Mesodermal cell (in vitro differentiated cells): ENCODE measurements at regions not wholly inside any gene's neighbourhood (a gene's known extent, or its start where the extent isn't known, plus 50 kb on each side); places are given as distances from the start of the nearest gene placed in this dataset.

ENCODE experiments used
- H3K27ac ChIP-seq: 2 replicates; pipeline ENCODE4 v1.7.0; 2013; ENCODE audit warnings: mild to moderate bottlenecking, low read depth, low read length, moderate library complexity; ENCODE audit not compliant: severe bottlenecking
- H3K36me3 ChIP-seq: 2 replicates; pipeline ENCODE4 v1.7.1; 2013; ENCODE audit warnings: mild to moderate bottlenecking, low read length, moderate library complexity; ENCODE audit not compliant: control insufficient read depth, insufficient read depth
- H3K4me1 ChIP-seq: one replicate; pipeline ENCODE4 v1.7.1; 2013; ENCODE audit warnings: mild to moderate bottlenecking, low read length; ENCODE audit not compliant: insufficient read depth, control insufficient read depth, poor library complexity, severe bottlenecking
- H3K4me3 ChIP-seq: 2 replicates; pipeline ENCODE4 v1.7.0; 2013; ENCODE audit warnings: low read length, control low read depth, mild to moderate bottlenecking; ENCODE audit not compliant: insufficient read depth, poor library complexity, severe bottlenecking; ENCODE audit errors: extremely low read depth
- H3K9me3 ChIP-seq: 2 replicates; pipeline ENCODE4 v1.7.1; 2013; ENCODE audit warnings: mild to moderate bottlenecking, low read length, moderate library complexity; ENCODE audit not compliant: control insufficient read depth
- WGBS, 2 experiments: methylation state at CpG; one replicate each; pipeline ENCODE4 v1.1.5; 2013; ENCODE audit warnings: missing lambda C conversion rate in 2 of 2; ENCODE audit not compliant: insufficient coverage in 2 of 2; 5-methylcytosine and 5-hydroxymethylcytosine counted together

DNA sequence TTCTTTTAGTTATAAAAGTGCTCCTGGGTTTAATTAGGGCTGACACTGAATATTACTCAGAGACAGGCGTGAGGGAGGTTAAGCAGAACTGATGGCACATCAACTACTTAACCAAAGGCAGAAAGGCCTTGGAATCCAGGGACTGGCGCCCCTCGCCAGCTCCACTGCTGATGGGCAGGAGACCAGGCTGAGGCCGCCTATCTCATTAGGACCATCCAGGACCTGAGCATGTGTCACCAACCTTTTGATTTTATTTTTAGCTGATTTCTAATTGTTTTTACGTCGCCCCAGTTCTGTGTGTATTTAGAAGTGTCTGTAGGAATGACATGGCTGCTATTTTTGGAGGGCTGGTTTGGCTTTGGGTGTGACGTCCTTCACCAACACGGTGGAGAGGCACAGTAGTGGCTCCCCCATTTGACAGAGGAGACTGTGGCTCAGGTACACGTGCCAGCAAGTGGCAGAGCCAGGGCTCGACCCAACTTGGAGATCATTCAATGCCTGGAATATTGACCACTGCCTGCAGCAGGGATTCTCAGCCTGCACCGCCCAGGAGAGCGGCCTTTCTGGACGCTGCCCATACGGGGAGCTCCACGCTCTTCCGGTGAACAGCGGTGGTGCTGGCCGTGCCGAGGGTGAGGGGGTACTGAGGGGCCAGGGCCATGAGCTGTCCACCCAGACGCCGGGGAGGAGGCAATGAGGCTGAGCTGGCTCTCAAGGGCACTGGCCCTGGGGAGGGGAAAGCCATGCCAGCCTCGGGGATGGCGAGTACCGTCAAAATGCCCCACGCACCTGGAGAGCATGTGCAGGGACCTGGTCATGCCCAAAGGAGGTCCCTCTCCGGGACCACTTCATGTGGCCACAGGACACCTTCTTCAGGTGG lies 205.7 kb downstream of the ASB1 start:
- Histone ChIP-seq H3K4me1 (peaks cover 3% of the 10 kb centered on the region), H3K27ac (no peak overlapping the region), H3K4me3 (no peak overlapping the region), H3K9me3 (no peaks in the 10 kb centered on the region), H3K36me3 (no peaks in the 10 kb centered on the region)
- WGBS, 2 experiments = 92 to 96% methylated on average over 24 to 25 of the region's 26 CpGs

- Histone ChIP-seq H3K9me3 (no peaks in the 10 kb centered on the region), H3K4me3 (no peak overlapping the region), H3K36me3 (no peaks in the 10 kb centered on the region), H3K4me1 (peaks cover 3% of the 10 kb centered on the region), H3K27ac (no peak overlapping the region)
- WGBS, 2 experiments = 88 to 91% methylated on average over 19 to 38 of the region's 41 CpGs
Observed at GRCh38 chr2:238633426-238634328, 206.9 kb downstream of the ASB1 start.

GRCh38 chr2:238634701-238635357 lies 208.1 kb downstream of the ASB1 start:
- no peak overlapping the region for H3K27ac ChIP-seq

GRCh38 chr2:238635647-238636051 lies 208.9 kb downstream of the ASB1 start:
- 90 to 95% methylated on average over 2 to 3 of the region's 8 CpGs for WGBS, 2 experiments
- H3K36me3 ChIP-seq = no peaks in the 10 kb centered on the region
- peaks cover 3% of the 10 kb centered on the region for H3K4me1 ChIP-seq
- no peak overlapping the region for H3K4me3 ChIP-seq
- H3K9me3 ChIP-seq = no peaks in the 10 kb centered on the region
- H3K27ac ChIP-seq = no peak overlapping the region

More at GRCh38 chr2:238634701-238635357, 208.1 kb downstream of the ASB1 start:
- Histone ChIP-seq H3K9me3 (no peaks in the 10 kb centered on the region), H3K4me1 (peaks cover 3% of the 10 kb centered on the region), H3K36me3 (no peaks in the 10 kb centered on the region), H3K4me3 (no peak overlapping the region)
- 90 to 93% methylated on average over 11 to 12 of the region's 12 CpGs for WGBS, 2 experiments

GRCh38 chr2:238636269-238637073 lies 209.7 kb downstream of the ASB1 start:
- Histone ChIP-seq H3K4me3 (no peak overlapping the region), H3K27ac (no peak overlapping the region), H3K9me3 (no peaks in the 10 kb centered on the region), H3K36me3 (no peaks in the 10 kb centered on the region), H3K4me1 (peaks cover 3% of the 10 kb centered on the region)
- 94% methylated on average over 20 to 22 of the region's 23 CpGs for WGBS, 2 experiments

- H3K36me3 ChIP-seq = no peaks in the 10 kb centered on the region
- WGBS, 2 experiments = 87 to 92% methylated on average over 17 to 18 of the region's 20 CpGs
- H3K27ac ChIP-seq = no peak overlapping the region
- no peak overlapping the region for H3K4me3 ChIP-seq
- H3K4me1 ChIP-seq = peaks cover 4% of the 10 kb centered on the region
- no peaks in the 10 kb centered on the region for H3K9me3 ChIP-seq
Observed at GRCh38 chr2:238638100-238638981, 209.5 kb upstream of the TWIST2 start.

DNA sequence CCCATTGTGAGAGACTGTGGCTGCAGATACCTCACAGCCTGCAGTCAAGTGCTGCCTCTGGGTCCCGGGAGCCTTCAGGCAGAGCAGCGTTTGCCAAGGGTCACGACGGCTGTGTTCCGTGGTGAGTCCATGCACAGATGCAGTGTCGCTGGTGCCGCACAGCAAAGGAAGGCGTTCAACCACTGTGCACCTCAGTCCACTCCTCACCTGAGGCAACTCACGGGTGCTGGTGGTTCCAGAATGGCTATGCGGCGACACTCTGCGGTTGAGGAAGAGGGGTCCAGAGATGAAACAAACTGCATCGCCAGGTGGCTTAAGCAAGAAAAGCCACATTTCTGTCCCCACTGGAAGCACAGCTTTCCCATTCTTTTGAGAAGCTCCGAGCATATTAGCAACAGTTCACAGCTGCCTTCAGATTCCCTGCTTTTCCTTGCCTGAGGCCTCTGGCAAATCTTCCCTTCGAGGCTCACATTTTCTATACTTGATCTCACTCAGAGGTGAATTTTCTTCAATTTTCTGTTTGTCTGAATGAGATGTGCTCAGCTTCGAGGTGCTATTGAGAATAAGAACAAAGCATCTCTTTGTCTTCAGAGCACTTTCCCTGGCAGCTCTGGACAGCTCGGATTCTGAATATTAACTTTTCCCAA lies 208.8 kb upstream of the TWIST2 start:
- WGBS, 2 experiments = 92 to 93% methylated on average over 15 to 16 of the region's 17 CpGs
- no peaks in the 10 kb centered on the region for H3K9me3 ChIP-seq
- no peak overlapping the region for H3K4me3 ChIP-seq
- H3K4me1 ChIP-seq = peaks cover 11% of the 10 kb centered on the region
- no peaks in the 10 kb centered on the region for H3K36me3 ChIP-seq
- H3K27ac ChIP-seq = no peak overlapping the region

DNA sequence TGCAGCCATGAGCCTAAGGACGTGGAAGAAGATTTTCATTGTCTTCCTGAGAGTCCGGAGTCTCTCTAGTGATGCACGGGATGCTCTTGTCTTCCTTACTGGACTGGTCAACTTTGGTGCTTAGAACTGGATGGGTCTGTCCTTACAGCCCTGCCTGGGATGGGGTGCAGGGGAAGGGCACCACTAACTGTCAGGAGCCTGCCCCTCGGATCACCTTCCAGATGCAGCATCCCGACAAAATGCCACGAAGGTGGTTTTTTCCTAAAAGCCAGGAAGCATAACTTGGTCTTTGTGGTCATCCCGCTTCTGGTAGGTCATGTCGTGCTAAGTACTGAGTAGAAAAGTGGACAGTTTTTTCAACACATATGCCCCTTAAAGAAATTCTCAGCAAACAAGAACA lies 207.4 kb upstream of the TWIST2 start:
- Histone ChIP-seq H3K4me1 (peaks cover 19% of the 10 kb centered on the region), H3K27ac (no peak overlapping the region), H3K36me3 (no peaks in the 10 kb centered on the region), H3K4me3 (no peak overlapping the region), H3K9me3 (no peaks in the 10 kb centered on the region)
- 81 to 95% methylated on average over 4 to 8 of the region's 8 CpGs for WGBS, 2 experiments

DNA sequence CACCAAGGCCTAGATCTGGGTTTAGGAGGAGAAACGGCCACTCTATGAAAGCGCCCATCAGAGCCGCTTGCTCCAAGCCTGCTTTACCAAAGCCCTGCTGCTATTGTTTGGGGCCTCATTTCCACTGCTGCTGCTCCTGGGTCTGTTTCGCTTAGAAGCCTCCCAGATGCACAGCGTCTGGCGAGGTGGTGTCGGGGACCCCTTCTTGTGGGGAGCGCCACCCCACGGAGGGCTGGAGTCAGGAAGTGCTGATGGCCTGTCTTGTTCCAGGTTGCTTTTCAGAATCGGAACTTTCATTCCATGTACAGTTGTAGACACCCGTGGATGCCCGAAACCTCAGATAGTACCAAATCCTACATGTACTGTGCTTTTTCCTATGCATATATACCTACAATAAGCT lies 204.9 kb upstream of the TWIST2 start:
- H3K4me3 ChIP-seq = no peak overlapping the region
- no peaks in the 10 kb centered on the region for H3K36me3 ChIP-seq
- H3K4me1 ChIP-seq = peaks cover 16% of the 10 kb centered on the region
- 90 to 95% methylated on average over 8 to 10 of the region's 12 CpGs for WGBS, 2 experiments
- H3K27ac ChIP-seq = no peak overlapping the region
- H3K9me3 ChIP-seq = no peaks in the 10 kb centered on the region
